Liver (tissue), 8 donors: ENCODE measurements at regions not wholly inside any gene's neighbourhood (a gene's known extent, or its start where the extent isn't known, plus 50 kb on each side); places are given as distances from the start of the nearest gene placed in this dataset.

ENCODE experiments used
- DNase-seq: peaks from one replicate; pipeline ENCODE4 v3.0.0-alpha.2; 2017; ENCODE audit warnings: low spot score
- H3K27ac ChIP-seq, 2 donors: one replicate each; pipeline ENCODE4 v1.7.0; 2013; ENCODE audit warnings: inconsistent platforms in 2 of 2, low read length in 2 of 2, control low read depth in 1 of 2, low read depth in 1 of 2, mild to moderate bottlenecking in 1 of 2
- H3K27me3 ChIP-seq, 4 donors: one replicate each; pipeline versions ENCODE4 v1.6.1 to v1.7.0; 2013; ENCODE audit warnings: low read length in 3 of 4, inconsistent platforms in 1 of 4, mild to moderate bottlenecking in 1 of 4, moderate library complexity in 1 of 4; ENCODE audit not compliant: control insufficient read depth in 4 of 4, insufficient read depth in 4 of 4
- H3K36me3 ChIP-seq, 4 donors: one replicate each; pipeline versions ENCODE4 v1.6.1 to v1.7.0; 2013; ENCODE audit warnings: low read length in 3 of 4, mild to moderate bottlenecking in 3 of 4, low read depth in 1 of 4, moderate library complexity in 1 of 4; ENCODE audit not compliant: control insufficient read depth in 4 of 4, insufficient read depth in 3 of 4
- H3K4me1 ChIP-seq, 4 donors: one replicate each; pipeline versions ENCODE4 v1.6.1 to v1.7.0; 2013; ENCODE audit warnings: low read length in 3 of 4, mild to moderate bottlenecking in 3 of 4, moderate library complexity in 1 of 4; ENCODE audit not compliant: control insufficient read depth in 4 of 4, insufficient read depth in 4 of 4
- H3K4me3 ChIP-seq, 3 donors: one replicate each; pipeline versions ENCODE4 v1.6.1 to v1.7.0; 2013; ENCODE audit warnings: low read length in 3 of 3, control low read depth in 1 of 3, low read depth in 1 of 3, mild to moderate bottlenecking in 1 of 3
- H3K9ac ChIP-seq, 2 donors: one replicate each; pipeline ENCODE4 v1.7.0; 2013; ENCODE audit warnings: low read length in 2 of 2, mild to moderate bottlenecking in 2 of 2, moderate library complexity in 2 of 2, control low read depth in 1 of 2, low read depth in 1 of 2
- H3K9me3 ChIP-seq, 4 donors: one replicate each; pipeline versions ENCODE4 v1.6.1 to v1.7.0; 2013; ENCODE audit warnings: low read length in 3 of 4; ENCODE audit not compliant: control insufficient read depth in 4 of 4
- FOXA1 ChIP-seq: IDR thresholded peaks from 2 replicates; pipeline ENCODE4 v1.6.1; 2016; ENCODE audit warnings: antibody characterized with exemption
- FOXA2 ChIP-seq: IDR thresholded peaks from 2 replicates; pipeline ENCODE4 v1.6.1; 2016; ENCODE audit warnings: antibody characterized with exemption
- GABPA ChIP-seq, 2 donors: IDR thresholded peaks in 1 of 2; conservative IDR thresholded peaks in 1 of 2; 2 replicates each; pipeline ENCODE4 v1.6.1; 2016; ENCODE audit warnings: antibody characterized with exemption in 2 of 2, mild to moderate bottlenecking in 1 of 2, moderate library complexity in 1 of 2
- HNF4A ChIP-seq, 2 donors: conservative IDR thresholded peaks; 2 replicates each; pipeline ENCODE4 v1.6.1; 2016; ENCODE audit warnings: antibody characterized with exemption in 2 of 2, mild to moderate bottlenecking in 2 of 2
- HNF4G ChIP-seq: IDR thresholded peaks from 2 replicates; pipeline ENCODE4 v1.6.1; 2016; ENCODE audit warnings: antibody characterized with exemption
- JUND ChIP-seq, 2 donors: IDR thresholded peaks; 2 replicates each; pipeline ENCODE4 v1.6.1; 2016; ENCODE audit warnings: antibody characterized with exemption in 2 of 2
- NR2F2 ChIP-seq: IDR thresholded peaks from 2 replicates; pipeline ENCODE4 v1.6.1; 2016; ENCODE audit warnings: antibody characterized with exemption
- RAD21 ChIP-seq, 2 donors: IDR thresholded peaks; 2 replicates each; pipeline ENCODE4 v1.6.1; 2016; ENCODE audit warnings: antibody characterized with exemption in 2 of 2, mild to moderate bottlenecking in 2 of 2
- RXRA ChIP-seq, 2 donors: IDR thresholded peaks; 2 replicates each; pipeline ENCODE4 v1.6.1; 2017 to 2018; ENCODE audit warnings: antibody characterized with exemption in 2 of 2, mild to moderate bottlenecking in 1 of 2
- TAF1 ChIP-seq: conservative IDR thresholded peaks from 2 replicates; pipeline ENCODE4 v1.6.1; 2016; ENCODE audit warnings: antibody characterized with exemption, mild to moderate bottlenecking
- YY1 ChIP-seq: IDR thresholded peaks from 2 replicates; pipeline ENCODE4 v1.6.1; 2016; ENCODE audit warnings: antibody characterized with exemption, mild to moderate bottlenecking
- WGBS: extraction: QIAGEN DNeasy Blood & Tissue Kit; methylation state at CpG from one replicate; pipeline ENCODE4 v1.1.7; 2013; 5-methylcytosine and 5-hydroxymethylcytosine counted together
- TF ChIP-seq, protein P1 (sequence below): IDR thresholded peaks from 2 replicates; pipeline ENCODE4 v1.6.1; 2016; ENCODE audit warnings: antibody characterized with exemption, mild to moderate bottlenecking
- TF ChIP-seq, protein P2 (sequence below): fragments of 150-350 bp; IDR thresholded peaks from 2 replicates; pipeline ENCODE4 v1.5.1; 2017; ENCODE audit warnings: improper control_type of control experiment, low read depth, low read length; ENCODE audit not compliant: missing input control
- donor health status: healthy.
- donor health status: healthy.
- donor health status: healthy.
- donor health status: healthy.
- donor health status: healthy.

DNA sequence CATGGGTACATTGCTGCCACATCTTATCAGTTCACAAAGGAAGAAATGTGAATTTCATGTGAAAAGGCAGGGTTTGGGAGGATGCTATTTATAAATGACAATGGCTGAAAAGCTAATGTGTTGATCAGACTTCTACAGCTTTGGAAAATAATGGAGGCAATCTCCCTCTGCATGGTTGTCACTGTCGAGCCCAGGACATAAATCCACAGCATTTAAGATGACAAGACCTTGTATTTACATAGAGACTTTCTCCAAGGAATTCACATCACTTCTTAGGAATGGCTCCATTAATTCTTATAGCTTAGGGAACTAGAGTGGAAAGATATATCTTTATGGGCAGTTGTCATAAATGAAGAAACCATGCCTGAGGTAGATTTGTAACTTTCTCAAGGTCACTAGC is 66.7 kb downstream of the CBLL2 start:
- TF ChIP-seq, protein P1, sequence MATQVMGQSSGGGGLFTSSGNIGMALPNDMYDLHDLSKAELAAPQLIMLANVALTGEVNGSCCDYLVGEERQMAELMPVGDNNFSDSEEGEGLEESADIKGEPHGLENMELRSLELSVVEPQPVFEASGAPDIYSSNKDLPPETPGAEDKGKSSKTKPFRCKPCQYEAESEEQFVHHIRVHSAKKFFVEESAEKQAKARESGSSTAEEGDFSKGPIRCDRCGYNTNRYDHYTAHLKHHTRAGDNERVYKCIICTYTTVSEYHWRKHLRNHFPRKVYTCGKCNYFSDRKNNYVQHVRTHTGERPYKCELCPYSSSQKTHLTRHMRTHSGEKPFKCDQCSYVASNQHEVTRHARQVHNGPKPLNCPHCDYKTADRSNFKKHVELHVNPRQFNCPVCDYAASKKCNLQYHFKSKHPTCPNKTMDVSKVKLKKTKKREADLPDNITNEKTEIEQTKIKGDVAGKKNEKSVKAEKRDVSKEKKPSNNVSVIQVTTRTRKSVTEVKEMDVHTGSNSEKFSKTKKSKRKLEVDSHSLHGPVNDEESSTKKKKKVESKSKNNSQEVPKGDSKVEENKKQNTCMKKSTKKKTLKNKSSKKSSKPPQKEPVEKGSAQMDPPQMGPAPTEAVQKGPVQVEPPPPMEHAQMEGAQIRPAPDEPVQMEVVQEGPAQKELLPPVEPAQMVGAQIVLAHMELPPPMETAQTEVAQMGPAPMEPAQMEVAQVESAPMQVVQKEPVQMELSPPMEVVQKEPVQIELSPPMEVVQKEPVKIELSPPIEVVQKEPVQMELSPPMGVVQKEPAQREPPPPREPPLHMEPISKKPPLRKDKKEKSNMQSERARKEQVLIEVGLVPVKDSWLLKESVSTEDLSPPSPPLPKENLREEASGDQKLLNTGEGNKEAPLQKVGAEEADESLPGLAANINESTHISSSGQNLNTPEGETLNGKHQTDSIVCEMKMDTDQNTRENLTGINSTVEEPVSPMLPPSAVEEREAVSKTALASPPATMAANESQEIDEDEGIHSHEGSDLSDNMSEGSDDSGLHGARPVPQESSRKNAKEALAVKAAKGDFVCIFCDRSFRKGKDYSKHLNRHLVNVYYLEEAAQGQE: no peak
- no peak for TF ChIP-seq FOXA1
- TF ChIP-seq FOXA2: no peak
- no peak for TF ChIP-seq RXRA (IDR thresholded peaks at IDR 0.05)
- no peak for TF ChIP-seq YY1
- no peak for TF ChIP-seq HNF4G
- no peak for TF ChIP-seq HNF4A (conservative IDR thresholded peaks at IDR 0.05)
- no peak for TF ChIP-seq NR2F2
- H3K27me3 ChIP-seq: no peaks in the 10 kb centered on the region
- H3K4me1 ChIP-seq: no peaks in the 10 kb centered on the region
- no peak overlapping the region for H3K4me3 ChIP-seq
- WGBS: 29% methylated on average over 1 of the region's 1 CpG
- no peak overlapping the region for H3K9ac ChIP-seq
- H3K36me3 ChIP-seq: no peaks in the 10 kb centered on the region
- DNase-seq: no peak
- H3K27ac ChIP-seq: no peak overlapping the region
- peaks cover 0 to 2% (median 0%) of the 10 kb centered on the region in 4 donors for H3K9me3 ChIP-seq

DNA sequence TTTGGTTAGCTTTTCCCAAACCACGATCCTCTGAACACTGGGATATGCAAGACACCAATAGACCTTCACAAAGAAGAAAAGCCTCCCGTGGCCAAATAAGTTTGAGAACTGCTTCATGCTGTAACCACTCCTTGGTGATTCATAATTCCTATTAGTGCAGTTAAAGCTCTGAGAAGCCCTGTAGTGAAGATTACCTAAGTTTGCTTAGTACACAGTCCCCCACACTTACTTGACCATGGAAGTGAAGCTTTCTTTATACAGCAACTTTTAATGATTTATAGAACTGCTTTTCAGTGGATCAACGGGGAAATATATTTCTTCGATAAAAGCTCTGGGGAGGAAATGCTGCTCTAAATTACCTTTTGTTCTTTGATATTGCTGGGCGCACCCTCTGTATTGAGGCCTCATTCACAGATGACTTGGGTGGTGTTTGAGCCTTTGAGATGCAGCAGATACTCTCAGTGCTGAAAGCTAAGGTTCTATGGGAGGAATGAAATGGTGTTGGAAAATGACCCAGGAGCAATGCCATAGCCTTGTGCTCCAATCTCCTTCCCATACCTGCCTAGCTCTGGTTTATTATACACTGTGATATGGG is 67.4 kb downstream of the CBLL2 start:
- WGBS: 80% methylated on average over 5 of the region's 5 CpGs
- Histone ChIP-seq H3K4me1 (no peaks in the 10 kb centered on the region), H3K27me3 (no peaks in the 10 kb centered on the region), H3K9me3 (peaks cover 0 to 2% (median 0%) of the 10 kb centered on the region in 4 donors), H3K9ac (no peak overlapping the region), H3K27ac (no peak overlapping the region), H3K36me3 (no peaks in the 10 kb centered on the region), H3K4me3 (no peak overlapping the region)
- DNase-seq: no peak
- TF ChIP-seq NR2F2: no peak
- TF ChIP-seq, protein P1: no peak
- no peak for TF ChIP-seq JUND (IDR thresholded peaks at IDR 0.05)
- TF ChIP-seq TAF1: no peak

DNA sequence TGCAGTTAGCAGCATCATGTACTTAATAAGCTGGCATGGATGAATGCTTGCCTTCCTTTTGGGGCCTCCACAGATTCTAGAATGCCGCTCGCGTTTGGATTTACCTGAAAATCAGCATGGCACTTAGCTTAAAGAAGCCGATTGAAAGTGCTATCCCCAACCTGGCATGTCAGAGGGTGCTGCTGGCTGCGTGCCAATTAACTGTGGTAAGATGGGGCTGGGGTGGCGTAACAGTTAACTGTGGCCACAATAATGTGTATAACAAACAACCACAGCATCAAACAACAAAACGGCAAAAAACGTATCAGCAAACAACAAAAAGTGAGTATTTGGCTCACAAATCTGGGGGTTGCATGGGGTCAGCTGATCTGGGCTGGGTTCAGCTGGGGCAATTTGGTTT is 70.5 kb downstream of the CBLL2 start:
- no peaks in the 10 kb centered on the region for H3K4me1 ChIP-seq
- no peaks in the 10 kb centered on the region for H3K9me3 ChIP-seq
- H3K9ac ChIP-seq: no peak overlapping the region
- H3K27ac ChIP-seq: no peak overlapping the region
- H3K27me3 ChIP-seq: no peaks in the 10 kb centered on the region
- no peak overlapping the region for H3K4me3 ChIP-seq
- no peak for DNase-seq
- H3K36me3 ChIP-seq: no peaks in the 10 kb centered on the region
- TF ChIP-seq HNF4A (conservative IDR thresholded peaks at IDR 0.05) (no peak), FOXA1 (no peak), RAD21 (IDR thresholded peaks at IDR 0.05) (no peak), HNF4G (no peak), GABPA (IDR thresholded peaks at IDR 0.05 in 1 of 2, conservative IDR thresholded peaks at IDR 0.05 in 1 of 2) (no peak)
- TF ChIP-seq, protein P2, sequence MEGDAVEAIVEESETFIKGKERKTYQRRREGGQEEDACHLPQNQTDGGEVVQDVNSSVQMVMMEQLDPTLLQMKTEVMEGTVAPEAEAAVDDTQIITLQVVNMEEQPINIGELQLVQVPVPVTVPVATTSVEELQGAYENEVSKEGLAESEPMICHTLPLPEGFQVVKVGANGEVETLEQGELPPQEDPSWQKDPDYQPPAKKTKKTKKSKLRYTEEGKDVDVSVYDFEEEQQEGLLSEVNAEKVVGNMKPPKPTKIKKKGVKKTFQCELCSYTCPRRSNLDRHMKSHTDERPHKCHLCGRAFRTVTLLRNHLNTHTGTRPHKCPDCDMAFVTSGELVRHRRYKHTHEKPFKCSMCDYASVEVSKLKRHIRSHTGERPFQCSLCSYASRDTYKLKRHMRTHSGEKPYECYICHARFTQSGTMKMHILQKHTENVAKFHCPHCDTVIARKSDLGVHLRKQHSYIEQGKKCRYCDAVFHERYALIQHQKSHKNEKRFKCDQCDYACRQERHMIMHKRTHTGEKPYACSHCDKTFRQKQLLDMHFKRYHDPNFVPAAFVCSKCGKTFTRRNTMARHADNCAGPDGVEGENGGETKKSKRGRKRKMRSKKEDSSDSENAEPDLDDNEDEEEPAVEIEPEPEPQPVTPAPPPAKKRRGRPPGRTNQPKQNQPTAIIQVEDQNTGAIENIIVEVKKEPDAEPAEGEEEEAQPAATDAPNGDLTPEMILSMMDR: no peak
- TF ChIP-seq, protein P1: no peak
- WGBS: 86% methylated on average over 8 of the region's 8 CpGs
